Neural cell (in vitro differentiated cells): ENCODE measurements at regions not wholly inside any gene's neighbourhood (a gene's known extent, or its start where the extent isn't known, plus 50 kb on each side); places are given as distances from the start of the nearest gene placed in this dataset.

ENCODE experiments used
- H2AFZ ChIP-seq: fragments of 200-600, 300-800 bp; sonication (generic), shearing (Covaris generic); 2 replicates; pipeline ENCODE4 v1.6.0; 2014; ENCODE audit warnings: low read depth, mild to moderate bottlenecking, antibody characterized with exemption, low read length, moderate library complexity
- H3F3A ChIP-seq: fragments of 200-600 bp; shearing (Covaris generic); 2 replicates; pipeline ENCODE4 v1.6.1; 2016; ENCODE audit warnings: mild to moderate bottlenecking, moderate library complexity, mixed read lengths, antibody characterized with exemption, low read length; ENCODE audit not compliant: insufficient read depth, poor library complexity, severe bottlenecking
- H3K27ac ChIP-seq: fragments of 200-600, 300-800 bp; sonication (generic), shearing (Covaris generic); 2 replicates; pipeline ENCODE4 v1.5.1; 2014; ENCODE audit warnings: mild to moderate bottlenecking, low read length, moderate library complexity
- H3K27me3 ChIP-seq: fragments of 300-800, 200-600 bp; sonication (generic), shearing (Covaris generic); 2 replicates; pipeline ENCODE4 v1.6.0; 2014; ENCODE audit warnings: mild to moderate bottlenecking, low read depth, low read length, moderate library complexity; ENCODE audit not compliant: insufficient read depth
- H3K36me3 ChIP-seq: fragments of 300-800, 200-600 bp; sonication (generic), shearing (Covaris generic); 2 replicates; pipeline ENCODE4 v1.5.1; 2014; ENCODE audit warnings: mild to moderate bottlenecking, antibody characterized with exemption, low read length, moderate library complexity; ENCODE audit not compliant: insufficient read depth
- H3K4me2 ChIP-seq: fragments of 300-800, 200-600 bp; sonication (generic), shearing (Covaris generic); 2 replicates; pipeline ENCODE4 v1.6.0; 2014; ENCODE audit warnings: mild to moderate bottlenecking, low read length
- H3K4me3 ChIP-seq: fragments of 300-800, 200-600 bp; sonication (generic), shearing (Covaris generic); 2 replicates; pipeline ENCODE4 v1.5.1; 2014; ENCODE audit warnings: mild to moderate bottlenecking, low read length, moderate library complexity
- H3K79me2 ChIP-seq: fragments of 200-600 bp; shearing (Covaris generic); replicated peaks from 2 replicates; pipeline ENCODE4 v1.6.0; 2014; ENCODE audit warnings: mild to moderate bottlenecking, low read length, moderate library complexity; ENCODE audit not compliant: insufficient read depth
- H3K9ac ChIP-seq: fragments of 300-800, 200-600 bp; sonication (generic), shearing (Covaris generic); 2 replicates; pipeline ENCODE4 v1.6.1; 2016; ENCODE audit warnings: mild to moderate bottlenecking, low read length, mixed read lengths
- H3K9me2 ChIP-seq: fragments of 200-600 bp; shearing (Covaris generic); 2 replicates; pipeline ENCODE4 v1.6.1; 2016; ENCODE audit warnings: mild to moderate bottlenecking, low read length, mixed read lengths; ENCODE audit not compliant: insufficient read depth
- H3K9me3 ChIP-seq: fragments of 200-600, 300-800 bp; sonication (generic), shearing (Covaris generic); 2 replicates; pipeline ENCODE4 v1.6.1; 2016; ENCODE audit warnings: mild to moderate bottlenecking, mixed run types, low read length, moderate library complexity, mixed read lengths
- H4K20me1 ChIP-seq: fragments of 200-600 bp; shearing (Covaris generic); 2 replicates; pipeline ENCODE4 v1.6.1; 2016; ENCODE audit warnings: mild to moderate bottlenecking, mixed run types; ENCODE audit not compliant: insufficient read depth
- CTCF ChIP-seq: fragments of 450-650 bp; IDR thresholded peaks from 2 replicates; pipeline ENCODE4 v1.5.1; 2014; ENCODE audit warnings: antibody characterized with exemption, mild to moderate bottlenecking, moderate library complexity; ENCODE audit not compliant: poor library complexity, severe bottlenecking
- EP300 ChIP-seq: fragments of 450-650 bp; conservative IDR thresholded peaks from 2 replicates; pipeline ENCODE4 v1.6.1; 2014; ENCODE audit warnings: antibody characterized with exemption, mild to moderate bottlenecking, moderate library complexity; ENCODE audit not compliant: poor library complexity, severe bottlenecking
- EZH2 ChIP-seq: fragments of 200-600, 300-800 bp; shearing (Covaris generic), sonication (generic); IDR thresholded peaks from 2 replicates; pipeline ENCODE4 v1.6.1; 2014; ENCODE audit warnings: antibody characterized with exemption, low read length, borderline replicate concordance, mild to moderate bottlenecking; ENCODE audit not compliant: insufficient read depth, poor library complexity, severe bottlenecking
- MXI1 ChIP-seq: fragments of 450-650 bp; conservative IDR thresholded peaks from 2 replicates; pipeline ENCODE4 v1.6.1; 2014; ENCODE audit warnings: antibody characterized with exemption, mild to moderate bottlenecking; ENCODE audit not compliant: poor library complexity, severe bottlenecking
- POLR2AphosphoS5 ChIP-seq: IDR thresholded peaks from 2 replicates; pipeline ENCODE4 v1.6.1; 2012
- RAD21 ChIP-seq: fragments of 450-650 bp; conservative IDR thresholded peaks from 2 replicates; pipeline ENCODE4 v1.6.1; 2014; ENCODE audit warnings: antibody characterized with exemption, mild to moderate bottlenecking, moderate library complexity
- SMC3 ChIP-seq: fragments of 450-650 bp; conservative IDR thresholded peaks from 2 replicates; pipeline ENCODE4 v1.6.1; 2014; ENCODE audit warnings: antibody characterized with exemption, mild to moderate bottlenecking, moderate library complexity; ENCODE audit not compliant: poor library complexity
- TAF1 ChIP-seq: IDR thresholded peaks from 2 replicates; pipeline ENCODE4 v1.6.1; 2012; ENCODE audit warnings: low read depth
- TF ChIP-seq, protein P1 (sequence below): IDR thresholded peaks from 2 replicates; pipeline ENCODE4 v1.6.1; 2012; ENCODE audit warnings: borderline replicate concordance

- H3K4me2 ChIP-seq: no peak overlapping the region
- H3K9me3 ChIP-seq: no peaks in the 10 kb centered on the region
- H3K79me2 ChIP-seq: no peaks in the 10 kb centered on the region
- H2AFZ ChIP-seq: no peak overlapping the region
- H3K9me2 ChIP-seq: no peaks in the 10 kb centered on the region
- no peak for TF ChIP-seq SMC3
- no peak for TF ChIP-seq CTCF
- no peak for TF ChIP-seq EP300
- no peak for TF ChIP-seq EZH2
- TF ChIP-seq TAF1: no peak
- TF ChIP-seq, protein P1, sequence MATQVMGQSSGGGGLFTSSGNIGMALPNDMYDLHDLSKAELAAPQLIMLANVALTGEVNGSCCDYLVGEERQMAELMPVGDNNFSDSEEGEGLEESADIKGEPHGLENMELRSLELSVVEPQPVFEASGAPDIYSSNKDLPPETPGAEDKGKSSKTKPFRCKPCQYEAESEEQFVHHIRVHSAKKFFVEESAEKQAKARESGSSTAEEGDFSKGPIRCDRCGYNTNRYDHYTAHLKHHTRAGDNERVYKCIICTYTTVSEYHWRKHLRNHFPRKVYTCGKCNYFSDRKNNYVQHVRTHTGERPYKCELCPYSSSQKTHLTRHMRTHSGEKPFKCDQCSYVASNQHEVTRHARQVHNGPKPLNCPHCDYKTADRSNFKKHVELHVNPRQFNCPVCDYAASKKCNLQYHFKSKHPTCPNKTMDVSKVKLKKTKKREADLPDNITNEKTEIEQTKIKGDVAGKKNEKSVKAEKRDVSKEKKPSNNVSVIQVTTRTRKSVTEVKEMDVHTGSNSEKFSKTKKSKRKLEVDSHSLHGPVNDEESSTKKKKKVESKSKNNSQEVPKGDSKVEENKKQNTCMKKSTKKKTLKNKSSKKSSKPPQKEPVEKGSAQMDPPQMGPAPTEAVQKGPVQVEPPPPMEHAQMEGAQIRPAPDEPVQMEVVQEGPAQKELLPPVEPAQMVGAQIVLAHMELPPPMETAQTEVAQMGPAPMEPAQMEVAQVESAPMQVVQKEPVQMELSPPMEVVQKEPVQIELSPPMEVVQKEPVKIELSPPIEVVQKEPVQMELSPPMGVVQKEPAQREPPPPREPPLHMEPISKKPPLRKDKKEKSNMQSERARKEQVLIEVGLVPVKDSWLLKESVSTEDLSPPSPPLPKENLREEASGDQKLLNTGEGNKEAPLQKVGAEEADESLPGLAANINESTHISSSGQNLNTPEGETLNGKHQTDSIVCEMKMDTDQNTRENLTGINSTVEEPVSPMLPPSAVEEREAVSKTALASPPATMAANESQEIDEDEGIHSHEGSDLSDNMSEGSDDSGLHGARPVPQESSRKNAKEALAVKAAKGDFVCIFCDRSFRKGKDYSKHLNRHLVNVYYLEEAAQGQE: no peak
- no peak for TF ChIP-seq MXI1
- TF ChIP-seq RAD21: no peak
- no peak for TF ChIP-seq POLR2AphosphoS5
- H4K20me1 ChIP-seq: no peaks in the 10 kb centered on the region
- no peak overlapping the region for H3K4me3 ChIP-seq
- H3K27ac ChIP-seq: no peak overlapping the region
- no peak overlapping the region for H3K9ac ChIP-seq
- H3F3A ChIP-seq: no peaks in the 10 kb centered on the region
- no peaks in the 10 kb centered on the region for H3K36me3 ChIP-seq
- H3K27me3 ChIP-seq: no peaks in the 10 kb centered on the region
Observed at GRCh38 chr3:83065851-83066460, 1304.5 kb upstream of the GBE1 start.

GRCh38 chr3:83063446-83063845 lies 1302.0 kb upstream of the GBE1 start:
- no peak overlapping the region for H2AFZ ChIP-seq
- no peak overlapping the region for H3K9ac ChIP-seq
- H3K4me2 ChIP-seq: no peak overlapping the region
- no peaks in the 10 kb centered on the region for H3K9me3 ChIP-seq
- no peaks in the 10 kb centered on the region for H3K79me2 ChIP-seq
- no peak for TF ChIP-seq POLR2AphosphoS5
- no peak for TF ChIP-seq EZH2
- TF ChIP-seq MXI1: no peak
- TF ChIP-seq TAF1: no peak
- TF ChIP-seq EP300: no peak
- no peaks in the 10 kb centered on the region for H3K36me3 ChIP-seq
- no peak overlapping the region for H3K4me3 ChIP-seq
- H3K27me3 ChIP-seq: no peaks in the 10 kb centered on the region
- no peaks in the 10 kb centered on the region for H4K20me1 ChIP-seq
- H3K27ac ChIP-seq: no peak overlapping the region
- no peaks in the 10 kb centered on the region for H3F3A ChIP-seq
- no peaks in the 10 kb centered on the region for H3K9me2 ChIP-seq
